ENCODE measurements at regions not wholly inside any gene's neighbourhood (a gene's known extent, or its start where the extent isn't known, plus 50 kb on each side); places are given as distances from the start of the nearest gene placed in this dataset.

DNA sequence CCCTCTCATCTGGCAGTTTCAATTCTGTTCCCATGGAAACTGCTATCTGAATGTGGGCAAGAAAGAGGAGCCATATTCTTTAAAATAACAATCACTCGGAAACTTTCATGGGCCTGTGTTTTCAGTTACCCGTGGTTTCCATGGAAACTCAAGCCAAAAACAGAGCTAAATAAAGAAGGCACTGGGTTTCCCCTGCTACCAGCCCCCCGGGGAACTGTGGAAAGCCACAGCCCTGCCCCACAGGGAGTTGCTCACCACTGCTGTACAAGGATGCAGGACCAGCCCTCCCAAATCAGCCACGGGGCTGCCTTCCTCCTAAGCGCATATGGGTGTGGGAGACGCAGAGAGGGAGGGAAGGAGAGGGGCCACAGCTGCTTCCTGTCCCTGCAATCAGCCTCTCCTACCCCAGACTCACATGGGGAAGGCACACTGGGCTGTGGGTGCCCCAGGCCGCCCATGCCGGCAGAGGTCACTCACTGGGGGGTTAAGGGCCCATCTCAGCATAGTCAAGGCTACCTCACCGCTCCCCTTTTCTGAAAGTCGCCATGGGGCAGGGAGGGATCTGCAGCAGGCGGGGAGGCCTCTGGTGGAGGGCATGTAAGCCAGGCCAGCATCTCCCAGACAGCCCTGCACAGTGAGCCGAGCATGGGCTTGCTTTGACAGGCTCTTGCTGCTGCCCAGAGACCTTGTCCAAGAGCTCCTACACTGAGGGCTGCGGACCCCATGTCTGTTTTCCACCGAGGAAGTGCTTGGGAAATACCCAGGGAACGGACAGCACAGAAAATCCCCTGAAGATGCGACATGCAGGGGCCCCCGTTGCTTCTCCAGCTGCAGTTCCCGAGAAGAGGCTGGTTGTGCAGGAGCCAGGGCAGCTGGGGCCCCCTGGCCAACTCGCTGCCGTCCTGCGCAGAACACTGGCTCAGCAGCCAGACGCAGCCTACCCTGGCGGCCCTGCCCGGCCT is 157.3 kb upstream of the PPP2R2D start:
- TF ChIP-seq EP300 (IDR thresholded peaks at IDR 0.05) (no peak), POLR2A (IDR thresholded peaks at IDR 0.05) (no peak)
- TF ChIP-seq, protein P1, sequence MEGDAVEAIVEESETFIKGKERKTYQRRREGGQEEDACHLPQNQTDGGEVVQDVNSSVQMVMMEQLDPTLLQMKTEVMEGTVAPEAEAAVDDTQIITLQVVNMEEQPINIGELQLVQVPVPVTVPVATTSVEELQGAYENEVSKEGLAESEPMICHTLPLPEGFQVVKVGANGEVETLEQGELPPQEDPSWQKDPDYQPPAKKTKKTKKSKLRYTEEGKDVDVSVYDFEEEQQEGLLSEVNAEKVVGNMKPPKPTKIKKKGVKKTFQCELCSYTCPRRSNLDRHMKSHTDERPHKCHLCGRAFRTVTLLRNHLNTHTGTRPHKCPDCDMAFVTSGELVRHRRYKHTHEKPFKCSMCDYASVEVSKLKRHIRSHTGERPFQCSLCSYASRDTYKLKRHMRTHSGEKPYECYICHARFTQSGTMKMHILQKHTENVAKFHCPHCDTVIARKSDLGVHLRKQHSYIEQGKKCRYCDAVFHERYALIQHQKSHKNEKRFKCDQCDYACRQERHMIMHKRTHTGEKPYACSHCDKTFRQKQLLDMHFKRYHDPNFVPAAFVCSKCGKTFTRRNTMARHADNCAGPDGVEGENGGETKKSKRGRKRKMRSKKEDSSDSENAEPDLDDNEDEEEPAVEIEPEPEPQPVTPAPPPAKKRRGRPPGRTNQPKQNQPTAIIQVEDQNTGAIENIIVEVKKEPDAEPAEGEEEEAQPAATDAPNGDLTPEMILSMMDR (IDR thresholded peaks at IDR 0.05), result no peak
- H3K27ac ChIP-seq, result no peak overlapping the region
- H3K27me3 ChIP-seq, result no peaks in the 10 kb centered on the region
- no peak overlapping the region for H3K4me3 ChIP-seq
- 15 to 21% (median 16%) methylated on average over 24 of the region's 24 CpGs for WGBS, 3 donors
- H3K4me1 ChIP-seq (ENCODE audit: insufficient read depth), result peaks cover 2% of the 10 kb centered on the region
- DNase-seq, result peak in 1 of 5 donors; percentile 20
- intact Hi-C loops (cut with DNase I), result no loop called here
- no peaks in the 10 kb centered on the region for H3K36me3 ChIP-seq
- no peaks in the 10 kb centered on the region for H3K9me3 ChIP-seq

DNA sequence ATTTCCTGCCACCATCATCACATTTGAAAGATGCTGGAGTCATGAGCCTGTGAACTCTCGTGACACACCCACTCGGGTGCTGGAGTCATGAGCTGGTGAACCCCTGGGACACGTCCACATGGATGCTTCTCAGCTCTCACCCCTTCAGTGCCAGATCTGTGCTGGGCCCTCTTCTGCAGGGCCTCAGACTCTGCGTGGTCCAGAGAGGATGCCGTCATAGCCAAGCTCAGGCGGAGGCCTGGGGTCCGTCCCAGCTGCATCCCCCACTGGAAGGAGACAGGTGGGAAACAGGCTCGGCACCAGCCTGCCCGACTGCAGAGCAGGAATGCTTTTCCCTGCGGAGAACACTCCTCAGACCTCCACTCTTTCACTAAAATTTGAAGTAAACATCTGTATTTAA is 156.5 kb upstream of the PPP2R2D start:
- Histone ChIP-seq H3K9me3 (no peaks in the 10 kb centered on the region), H3K4me1 (ENCODE audit: insufficient read depth) (peaks cover 2% of the 10 kb centered on the region), H3K27ac (no peak overlapping the region), H3K36me3 (no peaks in the 10 kb centered on the region), H3K4me3 (no peak overlapping the region), H3K27me3 (no peaks in the 10 kb centered on the region)
- no peak for DNase-seq
- TF ChIP-seq POLR2A (IDR thresholded peaks at IDR 0.05) (no peak), EP300 (IDR thresholded peaks at IDR 0.05) (no peak)
- TF ChIP-seq, protein P1 (IDR thresholded peaks at IDR 0.05), result no peak
- intact Hi-C loops (cut with DNase I), result no loop called here
- 30 to 44% (median 37%) methylated on average over 10 of the region's 10 CpGs for WGBS, 3 donors

DNA sequence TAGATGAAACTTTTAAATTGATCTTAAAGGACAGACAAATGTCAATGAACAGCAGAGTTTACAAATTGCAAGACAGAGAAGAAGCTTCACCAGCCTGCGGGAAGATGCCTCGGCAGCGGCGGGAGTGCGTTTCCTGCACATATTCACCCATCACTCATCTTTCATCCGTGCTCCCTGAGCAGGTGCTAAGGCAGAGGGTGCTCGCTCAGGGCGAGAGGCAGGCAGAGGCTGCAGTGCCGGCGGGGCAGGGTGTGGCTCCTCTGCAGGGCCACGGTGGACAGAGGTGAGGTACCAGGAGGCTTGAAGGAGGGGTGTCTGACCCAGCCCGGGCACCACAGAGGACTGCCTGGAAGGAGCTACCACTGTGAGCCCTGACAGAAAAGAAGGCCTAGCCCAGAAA is 155.2 kb upstream of the PPP2R2D start:
- Histone ChIP-seq H3K36me3 (no peaks in the 10 kb centered on the region), H3K9me3 (no peaks in the 10 kb centered on the region), H3K27me3 (no peaks in the 10 kb centered on the region), H3K27ac (no peak overlapping the region), H3K4me3 (no peak overlapping the region), H3K4me1 (ENCODE audit: insufficient read depth) (peaks cover 2% of the 10 kb centered on the region)
- TF ChIP-seq EP300 (IDR thresholded peaks at IDR 0.05), result no peak
- TF ChIP-seq POLR2A (IDR thresholded peaks at IDR 0.05), result no peak
- TF ChIP-seq, protein P1 (IDR thresholded peaks at IDR 0.05), result no peak
- peak in 1 of 5 donors; percentile 20 for DNase-seq
- intact Hi-C loops (cut with DNase I), result no loop called here
- 88 to 93% (median 91%) methylated on average over 12 of the region's 12 CpGs for WGBS, 3 donors

DNA sequence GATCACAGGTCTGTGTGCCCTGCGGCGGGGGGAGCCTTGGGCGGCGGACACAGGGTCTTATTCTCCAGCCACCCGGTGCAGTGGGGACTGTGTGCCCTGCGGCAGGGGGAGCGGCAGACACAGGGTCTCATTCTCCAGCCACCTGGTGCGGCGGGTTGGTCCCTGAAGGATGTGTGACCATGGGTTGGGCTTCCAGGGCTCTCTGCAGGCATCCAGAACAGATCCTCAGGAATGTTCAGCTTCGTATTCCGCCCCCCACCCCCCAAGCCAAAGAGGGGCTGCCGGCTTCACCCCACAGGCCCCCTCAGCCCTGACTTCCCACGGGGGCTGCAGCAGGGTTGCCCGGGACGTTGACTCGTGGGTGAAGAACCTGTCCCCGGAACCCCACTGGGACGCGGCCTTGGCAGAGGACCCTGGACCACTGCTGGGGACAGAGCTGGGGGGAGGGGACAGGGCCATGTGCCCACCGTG is 154.5 kb upstream of the PPP2R2D start:
- TF ChIP-seq, protein P1 (IDR thresholded peaks at IDR 0.05), result no peak
- no peak for TF ChIP-seq EP300 (IDR thresholded peaks at IDR 0.05)
- TF ChIP-seq POLR2A (IDR thresholded peaks at IDR 0.05), result no peak
- WGBS, 3 donors, result 83 to 91% (median 86%) methylated on average over 18 to 20 of the region's 20 CpGs
- intact Hi-C loops (cut with DNase I), result no loop called here
- no peak overlapping the region for H3K27ac ChIP-seq
- peaks cover 2% of the 10 kb centered on the region for H3K4me1 ChIP-seq (ENCODE audit: insufficient read depth)
- no peak for DNase-seq
- H3K4me3 ChIP-seq, result no peak overlapping the region
- H3K9me3 ChIP-seq, result no peaks in the 10 kb centered on the region
- no peaks in the 10 kb centered on the region for H3K36me3 ChIP-seq
- H3K27me3 ChIP-seq, result no peaks in the 10 kb centered on the region
